HG03575 (cell line): ENCODE measurements at regions not wholly inside any gene's neighbourhood (a gene's known extent, or its start where the extent isn't known, plus 50 kb on each side); places are given as distances from the start of the nearest gene placed in this dataset.

Source experiments
- ATAC-seq: cut with Tn5 transposase; IDR thresholded peaks from one replicate; pipeline ENCODE4 v1.9.1; 2021; ENCODE audit not compliant: unreplicated experiment, insufficient number of reproducible peaks, low FRiP score; ENCODE audit errors: extremely low read depth

- ATAC-seq: no peak
Observed at GRCh38 chr10:113247050-113247449, 297.0 kb downstream of the TCF7L2 start.

- ATAC-seq: no peak
Observed at GRCh38 chr10:113252650-113253618, 299.9 kb upstream of the HABP2 start.

- no peak for ATAC-seq
Observed at GRCh38 chr10:113259576-113260226, 293.2 kb upstream of the HABP2 start.

GRCh38 chr10:113261161-113261560, 291.7 kb upstream of the HABP2 start:
- no peak for ATAC-seq

- no peak for ATAC-seq
Observed at GRCh38 chr10:113261611-113262091, 291.2 kb upstream of the HABP2 start.

- no peak for ATAC-seq
Observed at GRCh38 chr10:113263056-113263455, 289.8 kb upstream of the HABP2 start.

- ATAC-seq: no peak
Observed at GRCh38 chr10:113264333-113265131, 288.3 kb upstream of the HABP2 start.

GRCh38 chr10:113266147-113266546, 286.7 kb upstream of the HABP2 start:
- no peak for ATAC-seq

- no peak for ATAC-seq
Observed at GRCh38 chr10:113267619-113268562, 285.0 kb upstream of the HABP2 start.

- ATAC-seq: no peak
Observed at GRCh38 chr10:113269333-113269732, 283.5 kb upstream of the HABP2 start.

- no peak for ATAC-seq
Observed at GRCh38 chr10:113272511-113272910, 280.3 kb upstream of the HABP2 start.

GRCh38 chr10:113273181-113274163, 279.4 kb upstream of the HABP2 start:
- ATAC-seq: no peak

GRCh38 chr10:113274176-113274829, 278.6 kb upstream of the HABP2 start:
- ATAC-seq: no peak

- ATAC-seq: no peak
Observed at GRCh38 chr10:113278221-113278620, 274.6 kb upstream of the HABP2 start.

- no peak for ATAC-seq
Observed at GRCh38 chr10:113278664-113279063, 274.2 kb upstream of the HABP2 start.

- no peak for ATAC-seq
Observed at GRCh38 chr10:113279262-113279661, 273.6 kb upstream of the HABP2 start.

- no peak for ATAC-seq
Observed at GRCh38 chr10:113282564-113282963, 270.3 kb upstream of the HABP2 start.
